Gastroesophageal sphincter (tissue), 3 donors: ENCODE measurements at regions not wholly inside any gene's neighbourhood (a gene's known extent, or its start where the extent isn't known, plus 50 kb on each side); places are given as distances from the start of the nearest gene placed in this dataset.

ENCODE experiments used
- EP300 ChIP-seq: sonication (generic); formaldehyde crosslinking; IDR thresholded peaks from one replicate; pipeline ENCODE4 v1.6.1; 2017; ENCODE audit warnings: antibody characterized with exemption, mild to moderate bottlenecking
- POLR2A ChIP-seq, 2 donors: fragments of 450-650 bp; IDR thresholded peaks; one replicate each; pipeline ENCODE4 v1.6.1; 2017; ENCODE audit warnings: antibody characterized with exemption in 2 of 2, mild to moderate bottlenecking in 2 of 2, moderate library complexity in 1 of 2
- POLR2AphosphoS5 ChIP-seq: sonication (generic); formaldehyde crosslinking; IDR thresholded peaks from one replicate; pipeline ENCODE4 v1.6.1; 2017; ENCODE audit warnings: antibody characterized with exemption
- TF ChIP-seq, protein P1 (sequence below), 4 experiments: fragments of 200-600 bp in 2 of 4; fragments of 450-650 bp in 2 of 4; sonication (generic) in 1 of 4; IDR thresholded peaks; one replicate each; pipeline ENCODE4 v1.5.1; 2017 to 2019; ENCODE audit warnings: antibody characterized with exemption in 4 of 4, mild to moderate bottlenecking in 2 of 4, moderate library complexity in 2 of 4

- no peak for TF ChIP-seq POLR2AphosphoS5
- TF ChIP-seq, protein P1, sequence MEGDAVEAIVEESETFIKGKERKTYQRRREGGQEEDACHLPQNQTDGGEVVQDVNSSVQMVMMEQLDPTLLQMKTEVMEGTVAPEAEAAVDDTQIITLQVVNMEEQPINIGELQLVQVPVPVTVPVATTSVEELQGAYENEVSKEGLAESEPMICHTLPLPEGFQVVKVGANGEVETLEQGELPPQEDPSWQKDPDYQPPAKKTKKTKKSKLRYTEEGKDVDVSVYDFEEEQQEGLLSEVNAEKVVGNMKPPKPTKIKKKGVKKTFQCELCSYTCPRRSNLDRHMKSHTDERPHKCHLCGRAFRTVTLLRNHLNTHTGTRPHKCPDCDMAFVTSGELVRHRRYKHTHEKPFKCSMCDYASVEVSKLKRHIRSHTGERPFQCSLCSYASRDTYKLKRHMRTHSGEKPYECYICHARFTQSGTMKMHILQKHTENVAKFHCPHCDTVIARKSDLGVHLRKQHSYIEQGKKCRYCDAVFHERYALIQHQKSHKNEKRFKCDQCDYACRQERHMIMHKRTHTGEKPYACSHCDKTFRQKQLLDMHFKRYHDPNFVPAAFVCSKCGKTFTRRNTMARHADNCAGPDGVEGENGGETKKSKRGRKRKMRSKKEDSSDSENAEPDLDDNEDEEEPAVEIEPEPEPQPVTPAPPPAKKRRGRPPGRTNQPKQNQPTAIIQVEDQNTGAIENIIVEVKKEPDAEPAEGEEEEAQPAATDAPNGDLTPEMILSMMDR (IDR thresholded peaks at IDR 0.05) = no peak
- TF ChIP-seq POLR2A (IDR thresholded peaks at IDR 0.05) = no peak
- no peak for TF ChIP-seq EP300
Observed at GRCh38 chr5:175103746-175104145, 340.2 kb downstream of the DRD1 start.
